Nephron progenitor cell (in vitro differentiated cells): ENCODE measurements at regions not wholly inside any gene's neighbourhood (a gene's known extent, or its start where the extent isn't known, plus 50 kb on each side); places are given as distances from the start of the nearest gene placed in this dataset.

Experiments used
- DNase-seq: peaks from one replicate; pipeline ENCODE4 v3.0.0; 2021
- H3K27ac Mint-ChIP-seq: 2 replicates; pipeline ENCODE4 v1.8.0; 2021; ENCODE audit warnings: mild to moderate bottlenecking, moderate library complexity, mixed read lengths
- H3K27me3 Mint-ChIP-seq: 2 replicates; pipeline ENCODE4 v1.8.0; 2021; ENCODE audit warnings: mild to moderate bottlenecking, low read depth, mixed read lengths; ENCODE audit not compliant: poor library complexity
- H3K36me3 Mint-ChIP-seq: 2 replicates; pipeline ENCODE4 v1.8.0; 2021; ENCODE audit warnings: low read depth, mixed read lengths
- H3K4me1 Mint-ChIP-seq: 2 replicates; pipeline ENCODE4 v1.8.0; 2021; ENCODE audit warnings: mixed read lengths
- H3K4me3 Mint-ChIP-seq: 2 replicates; pipeline ENCODE4 v1.8.0; 2021; ENCODE audit warnings: mild to moderate bottlenecking, moderate library complexity, mixed read lengths
- H3K9me3 Mint-ChIP-seq: 2 replicates; pipeline ENCODE4 v1.8.0; 2021; ENCODE audit warnings: mild to moderate bottlenecking, moderate library complexity, mixed read lengths
- TF ChIP-seq, protein P1 (sequence below): fragments of 200-600 bp; sonication (generic); IDR thresholded peaks from 2 replicates; pipeline ENCODE4 v1.5.0; 2021; ENCODE audit warnings: antibody characterized with exemption

DNA sequence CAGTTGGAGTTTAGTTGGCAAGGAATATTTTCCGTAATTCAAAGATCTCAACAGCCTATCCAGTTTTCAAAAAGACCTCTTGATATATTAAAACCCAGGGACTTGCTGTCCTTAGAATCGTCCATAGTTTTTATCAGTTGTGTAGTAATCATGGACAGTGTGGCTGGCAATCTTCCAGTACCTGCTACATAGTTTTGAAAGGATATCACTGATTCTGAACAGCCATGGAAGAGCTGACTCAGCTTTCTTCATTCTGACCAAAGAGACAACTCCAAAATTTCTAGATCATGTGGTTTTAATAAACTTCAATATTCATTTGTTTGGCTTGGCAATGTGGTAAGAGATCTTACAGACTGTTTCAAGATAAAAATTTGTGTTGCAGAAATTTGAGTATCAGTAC is 616.7 kb downstream of the TDRD15 start:
- Mint-ChIP-seq H3K9me3 (no peaks in the 10 kb centered on the region), H3K27me3 (peaks cover 1% of the 10 kb centered on the region), H3K27ac (no peak overlapping the region), H3K36me3 (no peaks in the 10 kb centered on the region), H3K4me1 (no peaks in the 10 kb centered on the region), H3K4me3 (no peak overlapping the region)
- TF ChIP-seq, protein P1, sequence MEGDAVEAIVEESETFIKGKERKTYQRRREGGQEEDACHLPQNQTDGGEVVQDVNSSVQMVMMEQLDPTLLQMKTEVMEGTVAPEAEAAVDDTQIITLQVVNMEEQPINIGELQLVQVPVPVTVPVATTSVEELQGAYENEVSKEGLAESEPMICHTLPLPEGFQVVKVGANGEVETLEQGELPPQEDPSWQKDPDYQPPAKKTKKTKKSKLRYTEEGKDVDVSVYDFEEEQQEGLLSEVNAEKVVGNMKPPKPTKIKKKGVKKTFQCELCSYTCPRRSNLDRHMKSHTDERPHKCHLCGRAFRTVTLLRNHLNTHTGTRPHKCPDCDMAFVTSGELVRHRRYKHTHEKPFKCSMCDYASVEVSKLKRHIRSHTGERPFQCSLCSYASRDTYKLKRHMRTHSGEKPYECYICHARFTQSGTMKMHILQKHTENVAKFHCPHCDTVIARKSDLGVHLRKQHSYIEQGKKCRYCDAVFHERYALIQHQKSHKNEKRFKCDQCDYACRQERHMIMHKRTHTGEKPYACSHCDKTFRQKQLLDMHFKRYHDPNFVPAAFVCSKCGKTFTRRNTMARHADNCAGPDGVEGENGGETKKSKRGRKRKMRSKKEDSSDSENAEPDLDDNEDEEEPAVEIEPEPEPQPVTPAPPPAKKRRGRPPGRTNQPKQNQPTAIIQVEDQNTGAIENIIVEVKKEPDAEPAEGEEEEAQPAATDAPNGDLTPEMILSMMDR, result no peak
- DNase-seq, result no peak

- H3K4me3 Mint-ChIP-seq, result no peak overlapping the region
- no peaks in the 10 kb centered on the region for H3K27me3 Mint-ChIP-seq
- peaks cover 5% of the 10 kb centered on the region for H3K36me3 Mint-ChIP-seq
- no peak for DNase-seq
- TF ChIP-seq, protein P1, result no peak
- H3K9me3 Mint-ChIP-seq, result peaks cover 23% of the 10 kb centered on the region
- no peak overlapping the region for H3K27ac Mint-ChIP-seq
- no peaks in the 10 kb centered on the region for H3K4me1 Mint-ChIP-seq
Observed at GRCh38 chr2:21746499-21746898, 622.7 kb downstream of the TDRD15 start.

DNA sequence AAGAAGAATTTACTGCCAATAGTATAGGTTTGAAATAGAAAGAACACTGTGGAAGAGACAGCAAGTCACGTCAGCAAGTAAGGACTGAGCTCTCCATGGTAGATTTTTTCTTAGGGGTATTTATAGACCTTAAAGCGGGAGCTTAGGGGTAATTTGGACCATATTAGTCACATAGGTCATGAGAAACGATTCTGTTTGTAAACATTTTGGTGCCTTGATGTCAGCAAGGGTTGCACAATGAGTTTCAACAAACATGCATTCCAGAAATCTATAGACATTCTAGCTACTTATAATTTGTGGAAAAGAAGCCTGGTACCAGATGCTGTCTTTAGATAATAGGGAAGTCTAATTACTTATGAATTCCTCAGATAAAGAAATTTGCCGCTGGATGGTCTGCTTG is 624.7 kb downstream of the TDRD15 start:
- H3K27me3 Mint-ChIP-seq, result no peaks in the 10 kb centered on the region

DNA sequence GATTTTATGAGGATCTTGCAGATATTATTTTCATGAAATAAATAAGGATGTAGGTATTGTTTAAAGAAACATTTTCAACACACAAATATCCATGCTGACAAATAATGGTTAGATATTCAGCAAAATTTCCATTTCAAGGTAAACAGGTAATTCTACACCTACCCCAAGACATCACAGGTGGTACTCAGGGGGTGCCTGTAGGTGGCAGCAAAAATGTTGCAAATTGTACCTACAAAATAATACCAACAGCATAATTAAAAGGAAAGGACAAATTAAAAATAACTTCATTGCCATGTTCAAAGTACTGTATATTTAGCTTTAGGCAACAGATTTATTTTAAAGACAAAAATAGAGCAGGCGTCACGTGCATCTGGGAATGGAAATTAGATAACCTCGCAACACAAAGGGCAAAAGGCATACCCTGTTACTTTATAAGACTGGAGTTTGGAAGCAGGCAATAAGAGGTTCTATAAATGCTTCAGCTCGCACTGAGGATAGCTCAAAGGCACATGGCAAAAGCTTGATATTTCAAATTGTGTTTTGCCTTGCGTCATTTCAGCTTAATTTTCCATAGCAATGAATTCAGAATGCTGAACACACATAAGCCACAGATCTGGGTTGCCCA is 630.5 kb downstream of the TDRD15 start:
- no peak overlapping the region for H3K4me3 Mint-ChIP-seq
- peaks cover 6% of the 10 kb centered on the region for H3K27me3 Mint-ChIP-seq
- H3K27ac Mint-ChIP-seq, result no peak overlapping the region
- H3K4me1 Mint-ChIP-seq, result peaks cover 10% of the 10 kb centered on the region
- no peaks in the 10 kb centered on the region for H3K36me3 Mint-ChIP-seq
- peaks cover 11% of the 10 kb centered on the region for H3K9me3 Mint-ChIP-seq
- TF ChIP-seq, protein P1, result peak; percentile 41
- DNase-seq, result no peak

More for the DNA sequence above, 624.7 kb downstream of the TDRD15 start:
- TF ChIP-seq, protein P1, result no peak
- H3K36me3 Mint-ChIP-seq, result peaks cover 5% of the 10 kb centered on the region
- H3K9me3 Mint-ChIP-seq, result peaks cover 23% of the 10 kb centered on the region
- DNase-seq, result no peak
- no peak overlapping the region for H3K27ac Mint-ChIP-seq
- no peak overlapping the region for H3K4me3 Mint-ChIP-seq
- H3K4me1 Mint-ChIP-seq, result no peaks in the 10 kb centered on the region

DNA sequence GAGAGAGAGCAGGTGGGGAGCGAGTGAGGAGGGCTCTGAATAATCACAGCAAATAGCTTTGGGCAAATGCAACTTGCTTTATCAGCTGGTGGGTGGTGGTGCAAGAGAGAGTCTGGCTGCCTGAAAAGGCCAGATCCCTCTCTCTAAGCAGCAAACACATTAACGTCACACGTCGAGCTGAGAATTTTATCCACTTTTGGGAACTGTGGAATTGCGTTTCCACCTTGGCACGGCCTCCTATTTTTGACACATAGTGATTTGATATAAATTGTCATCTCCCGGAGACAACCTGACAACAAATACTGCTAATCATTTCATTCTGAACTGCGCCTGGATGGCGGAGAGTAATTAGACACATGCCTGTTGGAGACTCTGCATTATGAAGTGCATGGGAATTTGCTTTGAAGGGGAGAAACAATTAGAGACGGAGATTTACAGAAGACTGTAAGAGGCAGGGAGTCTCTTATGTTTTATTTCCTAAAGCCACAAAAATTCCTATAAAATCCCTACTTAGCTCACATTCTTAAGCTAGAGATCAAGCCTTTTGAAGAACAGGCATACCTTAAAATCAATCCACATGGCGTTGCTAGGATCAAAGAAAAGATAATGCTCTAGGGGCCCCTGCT is 634.1 kb downstream of the TDRD15 start:
- DNase-seq, result no peak
- H3K27ac Mint-ChIP-seq, result no peak overlapping the region
- peaks cover 11% of the 10 kb centered on the region for H3K9me3 Mint-ChIP-seq
- H3K36me3 Mint-ChIP-seq, result no peaks in the 10 kb centered on the region
- TF ChIP-seq, protein P1, result no peak
- H3K4me1 Mint-ChIP-seq, result peaks cover 10% of the 10 kb centered on the region
- H3K27me3 Mint-ChIP-seq, result peaks cover 6% of the 10 kb centered on the region
- no peak overlapping the region for H3K4me3 Mint-ChIP-seq

DNA sequence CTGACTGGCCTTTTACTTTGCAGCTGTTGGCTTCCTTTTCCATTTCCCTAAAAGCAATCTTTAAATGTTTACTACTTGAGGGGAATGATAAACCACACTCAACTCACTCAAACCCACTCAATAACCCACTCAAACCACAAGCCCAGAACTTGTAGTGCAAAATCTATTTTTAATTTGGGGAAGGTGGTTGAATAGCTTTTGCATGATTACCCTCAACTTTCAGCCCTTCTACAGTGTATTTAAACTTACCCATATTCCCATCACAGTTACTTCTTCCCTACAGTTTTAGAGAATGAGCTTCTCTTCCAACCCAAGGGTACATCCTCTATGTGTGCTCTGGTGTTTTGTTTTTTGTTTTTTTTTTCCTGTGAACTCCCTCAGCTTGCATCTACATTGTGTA is 636.1 kb downstream of the TDRD15 start:
- Mint-ChIP-seq H3K27ac (no peak overlapping the region), H3K27me3 (peaks cover 3% of the 10 kb centered on the region), H3K4me3 (no peak overlapping the region), H3K36me3 (no peaks in the 10 kb centered on the region), H3K9me3 (peaks cover 11% of the 10 kb centered on the region), H3K4me1 (peaks cover 10% of the 10 kb centered on the region)
- DNase-seq, result no peak
- TF ChIP-seq, protein P1, result no peak
